ENCODE measurements at regions not wholly inside any gene's neighbourhood (a gene's known extent, or its start where the extent isn't known, plus 50 kb on each side); places are given as distances from the start of the nearest gene placed in this dataset.
"Not testable (repeated sequence)": the region's sequence is repeated elsewhere in the genome, so short reads cannot be mapped to it uniquely, and the experiment has no call there.

DNA sequence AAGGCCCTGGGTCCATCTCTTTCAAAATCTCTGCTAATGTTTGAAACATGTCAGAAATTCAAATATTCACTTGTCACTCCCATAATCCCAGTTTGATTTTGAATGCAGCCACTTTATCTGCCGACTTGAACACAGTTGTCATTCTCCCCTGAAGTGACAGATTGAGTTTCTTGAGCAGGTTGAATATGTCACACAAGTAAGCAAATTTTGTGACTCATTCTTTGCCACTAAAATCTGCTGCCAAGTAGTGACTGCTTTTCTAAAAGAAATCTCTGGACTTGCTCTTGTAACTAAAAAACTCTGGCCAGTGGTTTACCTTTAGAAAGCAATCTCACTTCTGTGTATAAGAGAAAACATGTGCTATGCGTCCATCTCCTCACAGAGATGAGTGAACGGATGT lies 357.1 kb downstream of the LMO7 start:
- no peak for DNase-seq

DNA sequence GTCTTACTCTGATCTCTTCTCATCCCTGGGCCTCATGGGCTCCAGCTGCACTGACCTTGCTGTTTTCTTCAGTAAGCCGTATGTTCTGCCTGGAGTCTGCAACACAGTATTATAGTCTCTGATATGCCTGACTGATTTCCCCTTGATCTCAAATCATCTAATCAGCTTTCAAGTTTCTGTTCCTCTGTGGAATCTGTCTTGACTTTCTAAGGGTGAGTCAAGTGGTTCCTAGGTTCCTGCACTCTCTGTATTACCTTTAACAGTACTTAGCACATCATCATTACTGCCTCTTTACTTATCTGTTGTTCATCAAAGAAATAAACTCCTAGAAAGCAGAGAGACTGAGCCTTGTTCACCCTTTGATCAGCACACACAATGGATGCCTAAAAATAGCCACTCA lies 350.7 kb downstream of the LMO7 start:
- DNase-seq = no peak

DNA sequence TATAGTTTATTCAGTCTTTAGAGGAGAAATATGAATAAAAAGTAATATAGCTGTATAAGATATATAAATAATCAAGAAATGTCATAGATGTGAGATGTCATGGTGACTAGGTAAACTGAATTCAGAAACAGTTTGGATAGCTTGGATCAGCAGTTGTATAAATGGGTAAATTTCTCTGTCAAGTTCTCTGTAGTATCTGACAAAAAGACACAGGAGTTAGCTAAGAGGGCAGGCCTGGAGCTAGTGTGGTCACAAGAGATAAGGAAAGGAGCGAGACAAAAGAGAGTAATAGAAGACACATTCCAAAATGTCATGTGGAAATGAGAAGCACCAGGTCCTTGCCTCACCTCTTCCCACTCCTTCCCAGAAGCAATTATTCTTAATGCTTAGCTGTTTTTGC lies 349.0 kb downstream of the LMO7 start:
- DNase-seq = no peak

GRCh38 chr13:75978818-75979217 lies 342.7 kb downstream of the LMO7 start:
- no peak for DNase-seq

GRCh38 chr13:75968103-75968838 lies 332.1 kb downstream of the LMO7 start:
- DNase-seq = no peak

GRCh38 chr13:75963302-75963701 lies 327.2 kb downstream of the LMO7 start:
- DNase-seq = no peak

GRCh38 chr13:75961911-75962310 lies 325.8 kb downstream of the LMO7 start:
- DNase-seq = no peak

- DNase-seq = no peak
Measured at GRCh38 chr13:75960538-75960994, 324.4 kb downstream of the LMO7 start.

GRCh38 chr13:75959861-75960481 lies 323.8 kb downstream of the LMO7 start:
- peak; percentile 28 for DNase-seq

GRCh38 chr13:75953589-75953988 lies 317.5 kb downstream of the LMO7 start:
- DNase-seq = not testable (repeated sequence)

- DNase-seq = no peak
Measured at GRCh38 chr13:75947448-75947847, 311.3 kb downstream of the LMO7 start.

GRCh38 chr13:75946536-75947284 lies 310.6 kb downstream of the LMO7 start:
- DNase-seq = no peak

- no peak for DNase-seq
Measured at GRCh38 chr13:75945841-75946482, 309.8 kb downstream of the LMO7 start.

DNA sequence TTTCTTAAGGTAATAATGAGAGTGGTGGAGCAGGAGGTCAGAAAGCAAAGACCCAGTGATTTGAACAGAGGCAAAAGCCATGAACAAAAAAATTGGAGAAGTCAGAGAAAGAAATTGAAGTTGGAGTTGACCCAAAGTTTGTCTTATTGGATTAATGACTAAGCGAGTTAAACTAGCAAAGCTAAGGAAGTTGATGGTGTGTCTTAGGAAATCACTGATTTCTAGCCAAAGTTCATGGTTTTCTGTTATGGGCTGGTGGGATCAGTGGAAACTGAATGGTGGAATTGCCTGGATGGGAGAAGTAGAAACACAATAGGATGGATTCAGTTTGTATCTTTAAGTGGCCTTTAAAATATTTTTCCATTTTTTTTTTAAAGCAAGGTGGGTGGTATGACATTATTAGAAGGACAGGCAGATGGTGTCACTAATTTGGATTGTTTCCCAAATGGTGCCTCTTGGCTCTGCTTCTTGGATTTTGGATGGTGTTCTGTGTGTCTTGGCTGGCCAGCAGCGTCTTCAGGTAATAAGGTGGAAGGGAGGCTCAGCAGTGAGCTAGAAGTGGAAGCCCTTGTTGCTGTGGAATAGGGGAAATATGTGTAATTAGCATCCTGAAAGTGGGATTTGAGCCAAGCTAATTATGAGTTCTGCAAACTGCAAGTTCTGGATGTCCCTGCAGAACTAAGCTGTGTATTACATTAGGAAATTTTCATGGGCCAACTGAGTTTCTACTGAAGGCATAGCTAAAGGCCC lies 302.9 kb downstream of the LMO7 start:
- no peak for DNase-seq

GRCh38 chr13:75936791-75937190 lies 300.7 kb downstream of the LMO7 start:
- DNase-seq = no peak

DNA sequence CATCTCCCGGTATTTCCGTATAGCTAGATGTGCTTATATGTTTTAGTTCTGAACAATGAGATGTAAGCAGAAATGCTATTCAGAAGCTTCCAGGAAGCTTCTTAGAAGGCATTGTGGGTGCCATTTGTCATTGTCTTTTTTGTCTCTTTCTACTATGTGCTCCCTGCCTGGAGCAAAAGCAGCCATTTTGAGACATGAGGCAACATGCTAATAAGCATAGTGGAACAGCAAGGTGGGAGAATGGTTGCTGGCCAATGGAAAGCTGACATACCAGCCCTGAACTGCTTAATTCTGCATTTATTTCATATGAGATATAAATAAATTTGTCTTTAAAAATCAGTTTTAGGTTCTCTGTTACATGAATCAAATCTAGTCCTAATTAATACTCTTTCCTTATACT lies 299.7 kb downstream of the LMO7 start:
- DNase-seq = no peak

DNA sequence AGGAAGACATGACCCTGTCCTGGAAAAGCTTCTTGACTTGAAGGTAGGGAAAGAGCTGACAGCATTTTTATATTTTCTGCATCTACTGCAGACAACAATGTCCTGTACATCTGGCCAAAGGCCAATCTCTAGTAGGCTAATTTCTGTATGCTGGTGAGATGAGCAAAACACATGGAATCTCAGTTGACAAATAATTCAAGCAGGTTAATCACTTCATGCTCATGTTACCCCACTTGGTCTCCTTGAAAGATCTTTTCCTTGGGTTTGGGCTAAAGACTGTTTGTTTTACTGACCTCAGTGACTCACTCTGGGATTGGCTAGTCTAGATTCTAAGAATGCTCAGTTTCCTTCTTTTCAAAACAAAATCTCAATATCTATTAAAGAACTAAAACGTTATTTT lies 298.8 kb downstream of the LMO7 start:
- DNase-seq = no peak

GRCh38 chr13:75932636-75933035 lies 296.5 kb downstream of the LMO7 start:
- no peak for DNase-seq

DNA sequence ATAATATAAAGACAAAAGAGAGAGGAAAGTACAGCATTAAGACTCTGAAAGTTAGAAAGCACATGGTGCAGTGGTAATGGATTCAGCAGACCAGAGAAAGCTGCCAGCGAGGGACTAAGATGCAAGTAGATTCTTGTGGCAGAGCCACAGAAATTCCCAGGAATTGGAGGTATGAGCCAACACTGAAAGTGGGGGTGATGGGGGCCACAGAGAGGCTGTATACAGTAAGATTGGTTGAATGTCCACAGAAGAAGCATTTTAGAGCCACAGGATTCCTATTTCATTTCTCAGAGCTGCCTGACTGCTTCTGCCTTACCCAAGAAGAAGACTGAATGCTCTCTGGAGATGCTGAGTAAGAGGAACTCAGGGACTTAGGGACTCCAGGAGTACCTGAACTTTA lies 295.0 kb downstream of the LMO7 start:
- DNase-seq = no peak

GRCh38 chr13:75929076-75929475 lies 292.9 kb downstream of the LMO7 start:
- no peak for DNase-seq

- DNase-seq = no peak
Measured at GRCh38 chr13:75927183-75927669, 291.1 kb downstream of the LMO7 start.

- no peak for DNase-seq
Measured at GRCh38 chr13:75920536-75920935, 284.4 kb downstream of the LMO7 start.

Data from NCI-H146 (cell line).